Heart left ventricle (tissue), 16 donors: ENCODE measurements at regions not wholly inside any gene's neighbourhood (a gene's known extent, or its start where the extent isn't known, plus 50 kb on each side); places are given as distances from the start of the nearest gene placed in this dataset.
"Not testable (repeated sequence)": the region's sequence is repeated elsewhere in the genome, so short reads cannot be mapped to it uniquely, and the experiment has no call there.

Experiments used
- ATAC-seq, 4 donors: fragments of 200-7000 bp; cut with Tn5 transposase; one replicate each; pipeline ENCODE4 v1.9.1; 2020 to 2022; ENCODE audit warnings: moderate library complexity in 4 of 4, mild to moderate bottlenecking in 3 of 4, moderate number of reproducible peaks in 1 of 4
- DNase-seq, 5 donors: peaks; one replicate each; pipeline ENCODE4 v3.0.0-alpha.2; 2020
- H3K27ac ChIP-seq, 12 donors: fragments of 200-600 bp; sonication (generic) in 4 of 12; one replicate each; pipeline versions ENCODE4 v1.5.0 to v1.8.0; 2016 to 2022; ENCODE audit warnings: mild to moderate bottlenecking in 2 of 12
- H3K27me3 ChIP-seq, 9 donors: fragments of 200-600 bp; sonication (generic) in 2 of 9; one replicate each; pipeline versions ENCODE4 v1.5.1 to v1.8.0; 2016 to 2022; ENCODE audit warnings: mild to moderate bottlenecking in 3 of 9
- H3K36me3 ChIP-seq, 9 donors: fragments of 200-600 bp; sonication (generic) in 2 of 9; one replicate each; pipeline versions ENCODE4 v1.5.0 to v1.8.0; 2018 to 2022; ENCODE audit warnings: mild to moderate bottlenecking in 2 of 9
- H3K4me1 ChIP-seq, 12 donors: fragments of 200-600 bp; sonication (generic) in 4 of 12; one replicate each; pipeline versions ENCODE4 v1.5.0 to v1.8.0; 2016 to 2022; ENCODE audit warnings: mild to moderate bottlenecking in 3 of 12
- H3K4me3 ChIP-seq, 12 donors: fragments of 200-600 bp; sonication (generic) in 4 of 12; one replicate each; pipeline versions ENCODE4 v1.5.0 to v1.8.0; 2017 to 2022; ENCODE audit warnings: mild to moderate bottlenecking in 9 of 12, moderate library complexity in 4 of 12
- H3K9me3 ChIP-seq, 12 donors: fragments of 200-600 bp; sonication (generic) in 4 of 12; one replicate each; pipeline versions ENCODE4 v1.5.0 to v1.8.0; 2016 to 2022; ENCODE audit warnings: mild to moderate bottlenecking in 1 of 12
- WGBS, 4 donors: extraction: QIAGEN DNeasy Blood & Tissue Kit in 2 of 4; methylation state at CpG; one replicate each; pipeline versions ENCODE4 v1.1.5 to v1.1.7; 2013 to 2018; 5-methylcytosine and 5-hydroxymethylcytosine counted together
- intact Hi-C, 10 donors: fragments of 100-400 bp; cut with DNase I; formaldehyde crosslinking; loops; one replicate each; pipeline versions ENCODE4 v1.11.1 to v1.14.2; 2022
- TF ChIP-seq, protein P1 (sequence below), 12 donors: fragments of 200-600 bp; sonication (generic) in 4 of 12; IDR thresholded peaks; one replicate each; pipeline versions ENCODE4 v1.5.0 to v1.8.0; 2018 to 2022; ENCODE audit warnings: antibody characterized with exemption in 12 of 12, mild to moderate bottlenecking in 5 of 12
- donor health status: ischemic (EF 13 %, LVEDD 7.1; RV severe dilation, severe dysfunction).
- donor health status: healthy with polysubstance abuse.
- donor health status: DM: no; HTN: yes; CAD: no.
- donor health status: DM: no; HTN: no; CAD: no.
- donor health status: ischemic (EF 25% LVEDD 6.9; RV normal size, moderate dysfunction).
- donor health status: ischemic (EF 25% LVEDD 5.7; RV mildly dilated, moderate dysfunction).
- donor health status: healthy.
- donor health status: DM: yes; HTN: yes; CAD: no.
- donor health status: ischemic (EF 35%, LVEDD 5.7; RV mildly dilated, moderate dysfunction).
- donor health status: nonischemic (EF 11% LVEDD 7.7; RV severe dilation, severe dysfunction).
- donor health status: DM: yes; HTN: yes; CAD: no.
- donor health status: PGD.
- donor health status: ischemic (EF 29% LVEDD 5.4; RV normal size, mild dysfunction).
- donor health status: nonischemic (EF 23%, LVEDD 6.1; RV moderate dilation, normal function).

DNA sequence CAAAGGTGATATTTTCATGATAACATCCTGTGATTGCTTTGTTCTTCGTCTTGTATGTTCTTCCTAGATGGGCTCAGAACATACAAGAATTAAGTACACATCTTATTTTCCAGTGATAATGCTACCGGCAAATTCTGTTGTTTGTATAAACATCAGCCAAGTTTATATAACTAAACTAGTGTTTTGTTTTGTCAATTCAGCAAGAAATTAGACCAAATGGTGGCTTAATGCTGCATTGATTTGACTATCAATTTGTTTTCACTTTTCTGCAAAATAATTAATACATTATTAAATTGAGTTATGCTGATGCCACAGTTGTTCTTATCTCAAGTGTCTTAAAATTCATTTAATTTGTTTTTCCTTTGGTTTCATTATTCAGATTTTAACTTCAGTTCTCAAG lies 177.7 kb downstream of the OR4F29 start:
- H3K4me3 ChIP-seq, H3K9me3 ChIP-seq, H3K27me3 ChIP-seq, H3K27ac ChIP-seq, H3K36me3 ChIP-seq, ATAC-seq, H3K4me1 ChIP-seq, DNase-seq, intact Hi-C loops: not testable (repeated sequence)
- WGBS, 4 donors, result 84 to 92% (median 86%) methylated on average over 2 of the region's 2 CpGs

DNA sequence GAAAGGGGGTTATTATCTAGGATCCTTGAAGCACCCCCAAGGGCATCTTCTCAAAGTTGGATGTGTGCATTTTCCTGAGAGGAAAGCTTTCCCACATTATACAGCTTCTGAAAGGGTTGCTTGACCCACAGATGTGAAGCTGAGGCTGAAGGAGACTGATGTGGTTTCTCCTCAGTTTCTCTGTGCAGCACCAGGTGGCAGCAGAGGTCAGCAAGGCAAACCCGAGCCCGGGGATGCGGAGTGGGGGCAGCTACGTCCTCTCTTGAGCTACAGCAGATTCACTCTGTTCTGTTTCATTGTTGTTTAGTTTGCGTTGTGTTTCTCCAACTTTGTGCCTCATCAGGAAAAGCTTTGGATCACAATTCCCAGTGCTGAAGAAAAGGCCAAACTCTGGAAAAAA lies 183.7 kb downstream of the OR4F29 start:
- H3K4me3 ChIP-seq, intact Hi-C loops, H3K36me3 ChIP-seq, H3K27me3 ChIP-seq, H3K4me1 ChIP-seq, H3K9me3 ChIP-seq, ATAC-seq, H3K27ac ChIP-seq: not testable (repeated sequence)
- DNase-seq, result peak; percentile 60 to 84 (median 79)
- TF ChIP-seq, protein P1, sequence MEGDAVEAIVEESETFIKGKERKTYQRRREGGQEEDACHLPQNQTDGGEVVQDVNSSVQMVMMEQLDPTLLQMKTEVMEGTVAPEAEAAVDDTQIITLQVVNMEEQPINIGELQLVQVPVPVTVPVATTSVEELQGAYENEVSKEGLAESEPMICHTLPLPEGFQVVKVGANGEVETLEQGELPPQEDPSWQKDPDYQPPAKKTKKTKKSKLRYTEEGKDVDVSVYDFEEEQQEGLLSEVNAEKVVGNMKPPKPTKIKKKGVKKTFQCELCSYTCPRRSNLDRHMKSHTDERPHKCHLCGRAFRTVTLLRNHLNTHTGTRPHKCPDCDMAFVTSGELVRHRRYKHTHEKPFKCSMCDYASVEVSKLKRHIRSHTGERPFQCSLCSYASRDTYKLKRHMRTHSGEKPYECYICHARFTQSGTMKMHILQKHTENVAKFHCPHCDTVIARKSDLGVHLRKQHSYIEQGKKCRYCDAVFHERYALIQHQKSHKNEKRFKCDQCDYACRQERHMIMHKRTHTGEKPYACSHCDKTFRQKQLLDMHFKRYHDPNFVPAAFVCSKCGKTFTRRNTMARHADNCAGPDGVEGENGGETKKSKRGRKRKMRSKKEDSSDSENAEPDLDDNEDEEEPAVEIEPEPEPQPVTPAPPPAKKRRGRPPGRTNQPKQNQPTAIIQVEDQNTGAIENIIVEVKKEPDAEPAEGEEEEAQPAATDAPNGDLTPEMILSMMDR (IDR thresholded peaks at IDR 0.05), result peak; percentile 33 to 73 (median 50)
- 3 to 21% (median 7%) methylated on average over 5 of the region's 5 CpGs for WGBS, 4 donors
